Sigmoid colon (tissue), 6 donors: ENCODE measurements at regions not wholly inside any gene's neighbourhood (a gene's known extent, or its start where the extent isn't known, plus 50 kb on each side); places are given as distances from the start of the nearest gene placed in this dataset.

Experiments
- DNase-seq: peaks from one replicate; pipeline ENCODE4 v3.0.0-alpha.2; 2019
- H3K27ac ChIP-seq, 4 donors: fragments of 200-600 bp; sonication (generic); one replicate each; pipeline ENCODE4 v1.5.1; 2016 to 2019; ENCODE audit warnings: mild to moderate bottlenecking in 1 of 4
- H3K27me3 ChIP-seq, 3 donors: fragments of 200-600 bp; sonication (generic); one replicate each; pipeline ENCODE4 v1.5.1; 2019; ENCODE audit warnings: mild to moderate bottlenecking in 1 of 3
- H3K36me3 ChIP-seq, 4 donors: fragments of 200-600 bp; sonication (generic); one replicate each; pipeline ENCODE4 v1.5.1; 2016 to 2019
- H3K4me1 ChIP-seq, 4 donors: fragments of 200-600 bp; sonication (generic); one replicate each; pipeline ENCODE4 v1.5.1; 2017 to 2019
- H3K4me3 ChIP-seq, 4 donors: fragments of 200-600 bp; sonication (generic); one replicate each; pipeline ENCODE4 v1.5.1; 2017 to 2019; ENCODE audit warnings: mild to moderate bottlenecking in 2 of 4, moderate library complexity in 1 of 4
- H3K9me3 ChIP-seq, 4 donors: fragments of 200-600 bp in 3 of 4; sonication (generic) in 3 of 4; one replicate each; pipeline versions ENCODE4 v1.5.1 to v1.6.1; 2013 to 2019
- EP300 ChIP-seq, 4 donors: sonication (generic); formaldehyde crosslinking; IDR thresholded peaks; one replicate each; pipeline ENCODE4 v1.6.1; 2017; ENCODE audit warnings: antibody characterized with exemption in 4 of 4
- POLR2A ChIP-seq, 2 donors: fragments of 450-650 bp; IDR thresholded peaks; one replicate each; pipeline ENCODE4 v1.6.1; 2016; ENCODE audit warnings: antibody characterized with exemption in 2 of 2, mild to moderate bottlenecking in 2 of 2, moderate library complexity in 2 of 2
- POLR2AphosphoS5 ChIP-seq, 4 donors: sonication (generic); formaldehyde crosslinking; IDR thresholded peaks; one replicate each; pipeline ENCODE4 v1.6.1; 2017; ENCODE audit warnings: antibody characterized with exemption in 4 of 4
- WGBS, 2 donors: extraction: QIAGEN DNeasy Blood & Tissue Kit; methylation state at CpG; one replicate each; pipeline ENCODE4 v1.1.7; 2013; 5-methylcytosine and 5-hydroxymethylcytosine counted together
- intact Hi-C: fragments of 100-400 bp; cut with DNase I; formaldehyde crosslinking; loops from one replicate; pipeline ENCODE4 v1.15.1; 2023
- TF ChIP-seq, protein P1 (sequence below), 4 experiments: fragments of 450-650 bp in 3 of 4; fragments of 200-600 bp in 1 of 4; IDR thresholded peaks; one replicate each; pipeline ENCODE4 v1.5.1; 2016 to 2019; ENCODE audit warnings: antibody characterized with exemption in 4 of 4, mild to moderate bottlenecking in 3 of 4, moderate library complexity in 2 of 4
- donor health status: healthy with polysubstance abuse.
- donor health status: healthy.

DNA sequence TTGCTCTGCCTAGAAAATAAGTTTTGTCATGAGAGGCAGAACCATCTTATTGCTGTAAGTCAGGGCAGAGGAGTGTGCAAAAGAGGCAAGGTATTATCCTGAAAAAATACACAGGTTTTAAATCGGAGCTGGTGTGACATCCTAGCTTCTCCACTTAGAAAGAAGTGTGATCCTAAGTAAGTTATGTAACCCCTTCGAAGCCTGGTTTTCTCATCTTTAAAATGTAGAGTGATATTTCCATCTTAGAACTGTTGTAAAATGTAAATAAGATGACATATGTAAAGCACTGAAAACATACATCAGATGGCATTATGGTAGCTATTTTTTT lies 65.1 kb downstream of the IER5 start:
- H3K36me3 ChIP-seq: no peaks in the 10 kb centered on the region
- no peaks in the 10 kb centered on the region for H3K9me3 ChIP-seq
- H3K27me3 ChIP-seq: no peaks in the 10 kb centered on the region
- WGBS, 2 donors: 85 to 91% methylated on average over 2 of the region's 2 CpGs
- no peak overlapping the region for H3K4me3 ChIP-seq
- no peak for DNase-seq
- no peak for TF ChIP-seq POLR2A (IDR thresholded peaks at IDR 0.05)
- TF ChIP-seq POLR2AphosphoS5 (IDR thresholded peaks at IDR 0.05): no peak
- TF ChIP-seq, protein P1, sequence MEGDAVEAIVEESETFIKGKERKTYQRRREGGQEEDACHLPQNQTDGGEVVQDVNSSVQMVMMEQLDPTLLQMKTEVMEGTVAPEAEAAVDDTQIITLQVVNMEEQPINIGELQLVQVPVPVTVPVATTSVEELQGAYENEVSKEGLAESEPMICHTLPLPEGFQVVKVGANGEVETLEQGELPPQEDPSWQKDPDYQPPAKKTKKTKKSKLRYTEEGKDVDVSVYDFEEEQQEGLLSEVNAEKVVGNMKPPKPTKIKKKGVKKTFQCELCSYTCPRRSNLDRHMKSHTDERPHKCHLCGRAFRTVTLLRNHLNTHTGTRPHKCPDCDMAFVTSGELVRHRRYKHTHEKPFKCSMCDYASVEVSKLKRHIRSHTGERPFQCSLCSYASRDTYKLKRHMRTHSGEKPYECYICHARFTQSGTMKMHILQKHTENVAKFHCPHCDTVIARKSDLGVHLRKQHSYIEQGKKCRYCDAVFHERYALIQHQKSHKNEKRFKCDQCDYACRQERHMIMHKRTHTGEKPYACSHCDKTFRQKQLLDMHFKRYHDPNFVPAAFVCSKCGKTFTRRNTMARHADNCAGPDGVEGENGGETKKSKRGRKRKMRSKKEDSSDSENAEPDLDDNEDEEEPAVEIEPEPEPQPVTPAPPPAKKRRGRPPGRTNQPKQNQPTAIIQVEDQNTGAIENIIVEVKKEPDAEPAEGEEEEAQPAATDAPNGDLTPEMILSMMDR (IDR thresholded peaks at IDR 0.05): no peak
- no peak for TF ChIP-seq EP300 (IDR thresholded peaks at IDR 0.05)
- intact Hi-C loops: no loop called here
- peak overlapping the region; percentile 75 to 92 (median 86) for H3K27ac ChIP-seq
- H3K4me1 ChIP-seq: peaks cover 0 to 27% (median 26%) of the 10 kb centered on the region in 4 donors

DNA sequence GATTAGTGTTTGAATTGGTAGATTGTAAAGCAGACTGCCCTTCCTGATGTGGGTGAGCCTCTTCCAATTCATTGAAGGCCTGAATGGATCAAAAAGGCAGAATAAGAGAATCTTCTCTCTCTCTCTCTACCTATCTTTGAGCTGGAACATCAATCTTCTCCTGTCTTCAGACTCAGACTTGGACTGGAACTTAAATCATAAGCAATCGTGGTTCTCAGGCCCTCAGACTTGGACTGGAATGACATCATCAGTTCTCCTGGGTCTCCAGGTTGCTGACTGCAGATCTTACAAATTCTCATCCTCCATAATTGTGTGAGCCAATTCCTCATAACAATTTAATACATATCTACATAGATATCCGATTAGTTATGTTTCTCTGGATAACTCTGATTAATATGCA lies 66.8 kb downstream of the IER5 start:
- Histone ChIP-seq H3K4me1 (peaks cover 0 to 40% (median 31%) of the 10 kb centered on the region in 4 donors), H3K27me3 (no peaks in the 10 kb centered on the region), H3K9me3 (no peaks in the 10 kb centered on the region), H3K36me3 (no peaks in the 10 kb centered on the region), H3K27ac (no peak overlapping the region), H3K4me3 (no peak overlapping the region)
- DNase-seq: no peak
- 85 to 86% methylated on average over 2 of the region's 2 CpGs for WGBS, 2 donors
- TF ChIP-seq POLR2A (IDR thresholded peaks at IDR 0.05) (no peak), EP300 (IDR thresholded peaks at IDR 0.05) (no peak), POLR2AphosphoS5 (IDR thresholded peaks at IDR 0.05) (no peak)
- TF ChIP-seq, protein P1 (IDR thresholded peaks at IDR 0.05): no peak
- intact Hi-C loops: no loop called here

DNA sequence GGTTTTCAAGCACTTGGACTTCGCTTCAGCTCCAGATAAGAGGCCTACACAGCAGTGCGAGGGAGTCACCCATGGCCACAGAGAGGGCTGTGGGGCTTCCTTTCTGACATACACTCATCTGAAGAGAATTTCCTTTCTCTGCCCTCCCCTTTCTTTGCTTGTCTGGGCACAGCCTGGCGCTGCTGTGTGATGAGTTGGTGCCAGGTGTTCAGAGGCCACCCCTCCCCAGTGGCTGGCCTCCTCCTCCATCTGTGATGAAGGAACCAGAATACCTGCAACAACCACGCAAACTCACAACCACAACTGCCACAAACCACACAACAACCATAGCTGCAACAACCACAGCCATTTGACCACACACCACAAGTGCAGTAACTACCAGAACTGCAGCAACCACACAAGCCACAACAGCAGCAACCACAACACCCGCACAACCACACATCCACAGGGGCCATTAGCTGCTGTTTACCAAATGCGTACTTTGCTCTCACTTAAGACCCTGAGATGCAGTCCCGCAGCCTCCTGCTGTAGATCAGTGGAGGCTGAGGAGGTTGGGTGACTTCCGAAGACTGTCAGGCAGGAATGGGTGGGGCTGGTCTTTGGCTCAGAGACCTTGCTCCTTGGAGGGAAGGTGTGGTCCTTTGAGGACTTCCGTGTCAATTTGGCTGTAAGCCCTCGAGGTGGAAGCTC lies 71.1 kb downstream of the IER5 start:
- H3K4me1 ChIP-seq: peaks cover 0 to 20% (median 12%) of the 10 kb centered on the region in 4 donors
- H3K27ac ChIP-seq: peak overlapping the region in 2 of 4 donors; percentile 46 to 71
- intact Hi-C loops: no loop called here
- TF ChIP-seq POLR2A (IDR thresholded peaks at IDR 0.05) (no peak), EP300 (IDR thresholded peaks at IDR 0.05) (no peak), POLR2AphosphoS5 (IDR thresholded peaks at IDR 0.05) (no peak)
- TF ChIP-seq, protein P1 (IDR thresholded peaks at IDR 0.05): no peak
- WGBS, 2 donors: 46 to 47% methylated on average over 10 of the region's 10 CpGs
- H3K9me3 ChIP-seq: peaks cover 0 to 7% (median 0%) of the 10 kb centered on the region in 4 donors
- peak; percentile 37 for DNase-seq
- no peaks in the 10 kb centered on the region for H3K27me3 ChIP-seq
- H3K36me3 ChIP-seq: no peaks in the 10 kb centered on the region
- no peak overlapping the region for H3K4me3 ChIP-seq

DNA sequence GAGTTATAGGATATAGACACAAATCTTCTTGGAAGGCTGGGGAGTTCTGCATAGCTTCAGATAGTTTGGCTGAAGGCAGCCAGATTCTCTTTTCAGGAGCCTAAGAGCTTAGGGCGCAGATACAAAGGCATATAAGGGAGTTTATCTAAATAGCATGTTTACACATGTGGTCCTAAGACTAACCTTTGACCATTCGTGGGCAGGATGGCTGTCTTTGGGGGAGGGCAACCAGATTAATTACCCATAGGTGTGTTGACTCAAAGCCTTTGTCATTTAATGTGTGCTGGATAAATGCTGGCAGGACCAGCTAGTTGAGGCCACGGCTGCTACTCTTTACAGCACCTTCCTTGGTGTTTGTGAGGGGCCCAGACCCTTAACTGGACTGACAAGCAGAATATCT lies 71.8 kb downstream of the IER5 start:
- peak overlapping the region in 2 of 4 donors; percentile 46 to 71 for H3K27ac ChIP-seq
- WGBS, 2 donors: 35 to 75% methylated on average over 3 of the region's 3 CpGs
- no peaks in the 10 kb centered on the region for H3K36me3 ChIP-seq
- no peaks in the 10 kb centered on the region for H3K27me3 ChIP-seq
- H3K9me3 ChIP-seq: peaks cover 0 to 7% (median 0%) of the 10 kb centered on the region in 4 donors
- no peak for DNase-seq
- TF ChIP-seq POLR2AphosphoS5 (IDR thresholded peaks at IDR 0.05) (no peak), EP300 (IDR thresholded peaks at IDR 0.05) (no peak), POLR2A (IDR thresholded peaks at IDR 0.05) (no peak)
- TF ChIP-seq, protein P1 (IDR thresholded peaks at IDR 0.05): no peak
- peaks cover 0 to 20% (median 12%) of the 10 kb centered on the region in 4 donors for H3K4me1 ChIP-seq
- no peak overlapping the region for H3K4me3 ChIP-seq
- intact Hi-C loops: no loop called here
